Ishikawa (cell line): ENCODE measurements at regions not wholly inside any gene's neighbourhood (a gene's known extent, or its start where the extent isn't known, plus 50 kb on each side); places are given as distances from the start of the nearest gene placed in this dataset.

Experiments used
- EGR1 ChIP-seq: IDR thresholded peaks from 2 replicates; pipeline ENCODE4 v1.6.1; 2012
- MAX ChIP-seq: IDR thresholded peaks from 2 replicates; pipeline ENCODE4 v1.6.1; 2012
- TCF12 ChIP-seq: IDR thresholded peaks from 2 replicates; pipeline ENCODE4 v1.6.1; 2012; ENCODE audit warnings: low read depth

- no peak for TF ChIP-seq MAX
- TF ChIP-seq TCF12, result no peak
- TF ChIP-seq EGR1, result no peak
Observed at GRCh38 chr4:22969287-22969896, 276.7 kb downstream of the GBA3 start.
